GM21576 (cell line): ENCODE measurements at regions not wholly inside any gene's neighbourhood (a gene's known extent, or its start where the extent isn't known, plus 50 kb on each side); places are given as distances from the start of the nearest gene placed in this dataset.

Experiments used
- ATAC-seq: cut with Tn5 transposase; IDR thresholded peaks from one replicate; pipeline ENCODE4 v1.9.1; 2021; ENCODE audit warnings: mild to moderate bottlenecking, moderate library complexity; ENCODE audit not compliant: unreplicated experiment

DNA sequence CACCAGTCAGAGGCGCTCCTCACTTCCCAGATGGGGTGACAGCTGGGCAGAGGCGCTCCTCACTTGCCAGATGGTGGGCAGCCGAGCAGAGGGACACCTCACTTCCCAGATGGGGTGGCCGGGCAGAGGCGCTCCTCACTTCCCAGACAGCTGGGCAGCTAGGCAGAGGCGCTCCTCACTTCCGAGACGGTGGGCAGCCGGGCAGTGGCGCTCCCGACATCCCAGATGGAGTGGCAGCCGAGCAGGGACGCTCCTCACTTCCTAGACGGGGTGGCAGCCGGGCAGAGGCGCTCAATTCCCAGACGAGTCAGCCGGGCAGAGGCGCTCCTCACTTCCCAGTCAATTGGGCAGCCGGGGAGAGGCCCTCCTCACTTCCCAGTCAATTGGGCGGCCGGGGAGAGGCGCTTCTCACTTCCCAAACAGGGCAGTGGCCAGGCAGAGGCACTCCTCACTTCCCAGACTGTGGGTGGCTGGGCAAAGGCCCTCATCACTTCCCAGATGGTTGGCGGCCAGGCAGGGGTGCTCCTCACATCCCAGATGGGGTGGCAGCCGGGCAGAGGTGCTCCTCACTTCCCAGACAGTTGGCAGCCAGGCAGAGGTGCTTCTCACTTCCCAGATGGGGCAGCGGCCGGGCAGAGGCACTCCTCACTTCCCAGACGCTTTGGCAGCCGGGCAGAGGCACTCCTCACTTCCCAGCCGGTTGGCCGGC, 143.8 kb upstream of the ARID2 start:
- ATAC-seq, result no peak

DNA sequence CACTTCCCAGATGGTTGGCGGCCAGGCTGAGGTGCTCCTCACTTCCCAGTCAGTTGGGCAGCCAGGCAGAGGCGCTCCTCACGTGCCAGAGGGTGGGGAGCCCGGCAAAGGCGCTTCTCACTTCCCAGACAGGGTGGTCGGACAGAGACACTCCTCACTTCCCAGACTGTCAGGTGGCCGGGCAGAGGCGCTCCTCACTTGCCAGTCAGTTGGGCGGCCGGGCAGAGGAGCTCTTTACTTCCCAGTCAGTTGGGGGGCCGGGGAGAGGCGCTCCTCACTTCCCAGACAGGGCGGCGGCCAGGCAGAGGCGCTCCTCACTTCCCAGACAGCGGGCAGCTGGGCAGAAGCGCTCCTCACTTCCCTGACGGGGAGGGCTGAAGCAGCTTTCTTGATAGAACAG, 143.0 kb upstream of the ARID2 start:
- no peak for ATAC-seq

GRCh38 chr12:45587012-45587411, 142.5 kb upstream of the ARID2 start:
- no peak for ATAC-seq

GRCh38 chr12:45587877-45588533, 141.5 kb upstream of the ARID2 start:
- ATAC-seq, result no peak

GRCh38 chr12:45590646-45591045, 138.9 kb upstream of the ARID2 start:
- no peak for ATAC-seq

DNA sequence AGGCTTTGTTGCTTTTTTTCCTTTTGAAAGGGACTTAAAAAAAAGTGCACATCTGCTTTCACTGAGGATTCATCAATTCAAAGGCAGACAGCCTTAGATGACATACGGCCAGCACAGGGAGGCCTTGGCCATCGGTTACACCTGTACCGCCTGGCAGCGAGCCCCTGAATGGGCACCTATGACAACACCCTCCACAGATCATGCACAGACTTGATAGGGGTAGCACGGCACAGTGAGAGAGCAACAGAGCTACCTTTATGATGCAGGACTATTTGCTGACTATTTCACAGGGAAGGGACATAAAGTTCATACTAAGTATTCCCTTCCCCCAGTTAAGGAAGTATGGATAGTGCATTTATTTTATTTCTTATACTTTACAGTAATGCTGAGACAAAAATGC, 137.9 kb upstream of the ARID2 start:
- ATAC-seq, result no peak

- ATAC-seq, result no peak
Observed at GRCh38 chr12:45596366-45596765, 133.1 kb upstream of the ARID2 start.

DNA sequence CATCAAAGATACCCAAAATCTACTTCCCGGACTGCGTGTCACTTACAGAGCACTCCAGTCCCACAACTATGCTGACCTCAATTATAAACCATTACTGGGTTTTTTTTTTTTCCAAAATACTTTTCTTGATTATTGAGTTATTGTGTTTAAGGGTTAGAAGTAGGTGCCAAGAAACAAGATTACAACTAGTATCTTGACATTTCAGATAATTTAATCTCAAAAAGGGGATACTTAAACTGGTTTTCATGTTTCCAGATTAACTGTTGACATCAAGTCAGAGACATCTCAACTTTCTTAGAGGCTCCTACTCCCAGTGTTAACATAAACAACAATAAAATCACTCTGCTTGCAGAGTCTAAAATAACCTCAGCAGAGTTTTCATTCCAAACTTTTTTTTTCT, 131.2 kb upstream of the ARID2 start:
- no peak for ATAC-seq

GRCh38 chr12:45598761-45599160, 130.7 kb upstream of the ARID2 start:
- ATAC-seq, result no peak

DNA sequence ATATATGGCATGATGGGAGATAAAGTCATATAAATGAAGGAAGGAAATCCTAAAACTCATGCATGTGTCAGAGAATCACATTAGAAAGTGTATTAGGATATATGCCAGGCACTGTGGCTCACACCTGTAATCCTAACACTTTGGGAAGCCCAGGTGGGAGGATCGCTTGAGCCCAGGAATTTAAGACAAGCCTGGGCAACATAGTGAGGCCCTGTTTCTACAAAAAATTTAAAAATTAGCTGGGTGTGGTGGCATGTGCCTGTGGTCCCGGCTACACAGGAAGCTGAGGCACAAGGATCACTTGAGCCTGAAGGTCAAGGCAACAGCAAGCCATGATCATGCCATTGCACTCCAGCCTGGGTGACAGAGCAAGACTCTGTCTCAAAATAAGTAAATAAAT, 130.3 kb upstream of the ARID2 start:
- ATAC-seq, result no peak

GRCh38 chr12:45601390-45601789, 128.1 kb upstream of the ARID2 start:
- ATAC-seq, result no peak

DNA sequence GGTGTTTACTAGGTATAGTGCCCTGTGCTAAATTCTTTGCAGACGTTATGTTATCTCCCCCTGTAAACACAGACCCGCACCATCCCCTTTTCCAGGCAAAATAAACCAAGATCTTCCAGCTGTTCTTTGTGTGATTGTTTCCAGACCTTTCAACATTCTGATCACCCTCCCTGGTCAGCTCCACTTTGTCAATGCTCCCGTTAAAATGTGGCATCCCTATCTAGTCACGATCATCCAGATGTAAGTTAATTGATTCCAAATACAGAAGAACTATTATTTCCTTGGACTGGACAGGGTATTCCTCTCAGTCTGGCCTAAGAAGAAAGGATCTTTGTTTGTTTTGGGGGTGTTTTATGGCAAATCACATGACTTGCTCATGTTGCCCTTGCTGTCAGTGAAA, 127.6 kb upstream of the ARID2 start:
- ATAC-seq, result no peak

GRCh38 chr12:45605624-45606023, 123.9 kb upstream of the ARID2 start:
- ATAC-seq, result no peak

DNA sequence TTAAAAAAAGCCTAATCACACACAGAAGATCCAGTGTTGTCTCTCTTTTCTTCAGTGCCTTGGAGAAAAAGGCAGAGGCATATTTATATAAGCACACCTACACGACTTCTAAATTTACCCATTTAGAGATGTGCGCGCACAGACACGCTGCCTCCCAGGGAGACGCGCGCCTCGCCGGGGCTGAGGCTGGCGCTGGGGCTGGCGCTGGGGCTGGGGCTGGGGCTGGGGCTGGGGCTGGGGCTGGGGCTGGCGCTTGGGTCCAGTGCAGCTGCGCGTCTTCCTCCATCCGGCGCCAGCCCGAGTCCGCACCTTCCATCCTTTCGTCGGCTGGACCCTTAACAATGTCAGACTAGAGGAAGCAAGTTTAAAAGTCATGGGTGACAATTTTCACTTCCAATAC, 118.4 kb upstream of the ARID2 start:
- ATAC-seq, result no peak

DNA sequence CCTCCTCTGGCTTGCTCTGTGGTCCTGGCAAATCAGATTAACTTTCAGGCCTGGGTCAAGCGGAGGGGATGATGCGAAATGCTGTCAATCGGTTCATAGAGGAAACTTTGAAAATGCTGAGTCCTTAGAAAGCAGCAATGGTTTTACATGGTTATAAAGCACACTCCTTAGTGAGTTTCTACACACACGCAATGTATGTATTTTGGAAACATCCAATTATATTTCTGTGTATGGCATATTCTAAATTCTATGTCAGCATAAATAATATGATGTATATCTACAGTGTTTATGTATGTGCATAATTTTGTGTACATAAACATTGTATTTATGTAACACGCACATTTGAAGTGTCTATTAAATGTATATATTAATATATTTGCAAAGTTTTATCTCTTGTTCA, 118.0 kb upstream of the ARID2 start:
- no peak for ATAC-seq

GRCh38 chr12:45612044-45612794, 117.3 kb upstream of the ARID2 start:
- no peak for ATAC-seq

DNA sequence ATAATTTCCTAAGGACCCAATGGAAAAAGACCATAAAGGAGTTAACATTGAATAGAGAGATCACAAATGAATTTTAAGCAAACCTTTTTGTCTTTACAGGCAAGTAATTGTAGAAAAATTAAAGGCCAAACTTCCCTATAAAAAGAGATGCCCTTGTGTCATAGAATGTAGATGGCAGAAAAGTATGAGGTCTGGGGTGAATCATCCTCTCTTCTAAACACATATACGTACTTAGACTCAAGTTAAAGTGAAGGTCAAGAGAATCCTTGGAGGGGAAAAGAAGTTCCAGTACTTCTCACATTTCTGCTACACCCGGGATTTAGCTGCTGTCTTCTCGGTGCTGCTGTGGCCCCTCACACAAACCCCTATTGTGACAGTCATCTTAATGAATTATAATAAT, 116.2 kb upstream of the ARID2 start:
- ATAC-seq, result no peak

- no peak for ATAC-seq
Observed at GRCh38 chr12:45613855-45614254, 115.7 kb upstream of the ARID2 start.

DNA sequence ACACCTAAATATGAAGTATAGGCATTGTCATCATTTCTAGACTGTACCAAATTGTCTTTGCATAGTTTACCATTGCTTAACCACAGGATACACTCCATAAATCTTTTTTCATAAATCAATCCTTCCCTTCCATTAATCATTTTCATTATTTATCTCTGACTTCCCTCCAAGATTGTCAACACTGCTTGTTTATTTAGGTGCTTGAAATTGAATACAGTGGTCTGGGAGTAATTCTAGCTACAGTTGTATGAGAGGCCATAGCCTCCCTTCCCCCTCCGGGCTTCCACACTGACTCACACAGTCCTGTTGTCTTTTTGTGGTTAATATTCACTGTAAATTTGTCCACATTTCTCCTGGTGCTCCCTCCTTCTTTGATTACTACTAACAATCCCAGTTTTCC, 114.2 kb upstream of the ARID2 start:
- ATAC-seq, result no peak

GRCh38 chr12:45619736-45620135, 109.8 kb upstream of the ARID2 start:
- no peak for ATAC-seq

DNA sequence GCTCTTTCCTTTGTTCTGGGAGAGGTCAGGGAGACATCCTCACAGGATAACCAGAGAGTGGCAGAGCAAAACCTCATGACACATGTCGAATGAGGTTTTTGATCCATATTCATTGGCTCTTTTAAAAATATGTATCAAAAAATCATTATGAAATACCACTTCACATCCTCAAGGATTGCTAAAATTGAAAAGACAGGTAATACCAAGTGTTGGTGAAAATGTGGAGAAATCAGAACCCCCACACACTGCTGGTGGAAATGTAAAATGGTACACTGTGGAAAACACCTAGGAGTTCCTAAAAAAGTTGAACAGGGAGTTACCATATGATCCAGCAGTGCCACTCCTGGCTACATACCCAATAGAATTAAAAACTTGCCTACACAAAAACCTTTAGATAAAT, 107.8 kb upstream of the ARID2 start:
- ATAC-seq, result no peak
